ENCODE measurements at regions not wholly inside any gene's neighbourhood (a gene's known extent, or its start where the extent isn't known, plus 50 kb on each side); places are given as distances from the start of the nearest gene placed in this dataset.

DNA sequence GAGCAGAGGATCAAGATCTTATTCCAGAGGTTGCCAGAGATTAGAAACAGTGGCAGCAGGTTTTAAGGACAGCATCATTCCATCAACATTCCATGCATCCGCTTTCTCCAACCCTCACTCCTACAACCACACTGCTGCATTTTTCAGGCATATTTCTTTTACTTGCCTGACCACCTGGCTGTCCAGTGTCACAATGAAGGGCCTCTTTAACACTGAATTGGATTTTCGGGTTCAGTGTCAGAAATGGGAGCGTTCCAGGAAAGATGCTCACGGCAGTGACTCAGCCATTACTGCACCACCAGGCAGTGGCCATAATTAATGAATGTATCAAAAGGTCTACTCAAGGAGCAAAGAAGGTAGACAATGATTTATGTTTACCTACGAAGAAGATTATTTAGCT is 200.4 kb upstream of the ESRRG start:
- Histone ChIP-seq H3K27ac (ENCODE audit: low read depth, low read length, severe bottlenecking) (no peak overlapping the region), H3K36me3 (ENCODE audit: control insufficient read depth, insufficient read depth, low read length) (no peaks in the 10 kb centered on the region), H3K4me3 (ENCODE audit: extremely low read depth, insufficient read depth, low read length, poor library complexity, severe bottlenecking) (no peak overlapping the region), H3K9me3 (ENCODE audit: control insufficient read depth, low read length) (no peaks in the 10 kb centered on the region), H3K4me1 (ENCODE audit: control insufficient read depth, insufficient read depth, low read length, poor library complexity, severe bottlenecking) (no peaks in the 10 kb centered on the region)
- 93 to 100% methylated on average over 3 of the region's 5 CpGs for WGBS, 2 experiments (ENCODE audit: insufficient coverage in 2 of 2)

DNA sequence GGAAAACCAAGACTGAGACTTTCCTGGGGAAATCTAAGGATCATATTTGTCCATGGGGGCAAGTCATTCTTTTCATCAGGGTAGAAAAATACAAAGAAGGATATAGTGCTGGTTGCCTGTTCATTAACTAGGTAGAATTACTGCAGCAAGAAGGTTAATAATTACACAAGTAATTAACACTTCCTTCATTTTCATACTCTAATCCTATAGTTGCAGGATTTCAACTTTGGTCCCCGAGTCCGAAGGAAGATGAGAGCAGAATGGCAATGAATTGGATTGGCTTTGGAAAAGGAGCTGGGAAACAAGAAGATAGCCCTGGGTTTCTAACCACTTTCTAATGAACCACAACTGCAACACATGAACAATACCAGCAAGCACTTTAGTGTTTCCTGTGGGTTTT is 199.2 kb upstream of the ESRRG start:
- no peak overlapping the region for H3K27ac ChIP-seq (ENCODE audit: low read depth, low read length, severe bottlenecking)
- no peaks in the 10 kb centered on the region for H3K4me1 ChIP-seq (ENCODE audit: control insufficient read depth, insufficient read depth, low read length, poor library complexity, severe bottlenecking)
- H3K9me3 ChIP-seq (ENCODE audit: control insufficient read depth, low read length) = no peaks in the 10 kb centered on the region
- H3K4me3 ChIP-seq (ENCODE audit: extremely low read depth, insufficient read depth, low read length, poor library complexity, severe bottlenecking) = no peak overlapping the region
- H3K36me3 ChIP-seq (ENCODE audit: control insufficient read depth, insufficient read depth, low read length) = no peaks in the 10 kb centered on the region
- no CpG with 5 or more reads among the region's 2 CpGs for WGBS, 2 experiments (ENCODE audit: insufficient coverage in 2 of 2)

DNA sequence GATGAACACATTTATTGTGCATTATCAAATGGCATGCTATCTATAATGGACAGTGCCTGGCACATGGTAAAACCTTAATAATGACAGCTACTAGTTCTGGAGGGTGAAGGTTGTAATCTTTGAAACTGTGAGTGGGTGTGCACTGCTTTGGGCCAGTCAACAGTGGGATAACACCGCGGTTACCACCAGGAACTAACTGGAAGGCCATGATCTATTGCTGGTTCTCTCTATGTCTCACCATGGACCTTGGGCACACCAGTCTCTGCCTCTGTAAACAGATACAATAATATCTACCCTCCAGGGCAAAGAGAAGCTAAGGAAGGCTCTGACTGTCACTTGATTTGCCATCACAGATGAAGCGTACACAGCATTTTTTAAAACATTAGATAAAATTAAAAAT is 198.6 kb upstream of the ESRRG start:
- no peak overlapping the region for H3K27ac ChIP-seq (ENCODE audit: low read depth, low read length, severe bottlenecking)
- H3K36me3 ChIP-seq (ENCODE audit: control insufficient read depth, insufficient read depth, low read length) = no peaks in the 10 kb centered on the region

DNA sequence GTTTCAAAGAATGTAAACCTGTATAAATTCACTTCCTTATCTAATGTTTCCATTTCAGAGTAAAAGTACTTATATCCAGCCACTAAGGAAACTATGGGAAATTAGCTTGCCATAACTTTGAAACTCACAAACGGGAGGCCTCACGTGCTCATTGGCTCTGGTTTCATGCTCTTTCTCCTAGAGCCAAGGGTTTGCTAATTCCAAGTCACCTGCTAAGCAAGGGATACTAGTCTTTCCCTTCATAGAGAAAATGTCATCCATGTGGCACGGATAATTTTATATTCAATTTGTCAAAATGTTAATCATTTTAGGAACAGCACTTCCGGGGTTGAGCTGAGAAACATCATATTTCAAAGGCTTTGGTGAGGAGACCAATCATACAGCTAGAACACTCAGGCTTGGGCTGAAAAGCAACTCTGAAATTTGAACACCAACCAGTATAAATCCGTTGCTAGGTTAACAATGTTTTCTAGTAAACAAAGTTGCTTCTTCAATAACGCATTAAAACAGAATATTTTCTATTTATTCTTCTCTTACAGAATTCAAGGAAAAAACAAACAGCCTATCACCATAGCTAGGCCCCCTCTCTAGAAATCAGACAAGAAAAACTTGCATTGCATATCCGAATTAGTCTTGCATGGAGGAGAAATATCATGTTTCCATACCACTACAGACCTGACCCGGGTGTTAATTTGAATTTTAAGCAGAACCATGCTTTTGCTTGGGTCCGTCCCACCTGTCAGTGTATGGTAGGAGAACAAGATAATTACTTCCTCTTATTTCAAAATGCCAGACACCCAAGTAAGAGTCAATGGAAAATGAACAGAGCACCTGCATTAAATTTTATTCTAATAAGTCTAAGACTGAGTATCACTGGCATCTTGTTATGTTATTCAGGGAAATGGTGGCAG is 196.1 kb upstream of the ESRRG start:
- 90 to 98% methylated on average over 4 to 6 of the region's 9 CpGs for WGBS, 2 experiments (ENCODE audit: insufficient coverage in 2 of 2)
- Histone ChIP-seq H3K36me3 (ENCODE audit: control insufficient read depth, insufficient read depth, low read length) (no peaks in the 10 kb centered on the region), H3K4me3 (ENCODE audit: extremely low read depth, insufficient read depth, low read length, poor library complexity, severe bottlenecking) (no peak overlapping the region), H3K9me3 (ENCODE audit: control insufficient read depth, low read length) (no peaks in the 10 kb centered on the region), H3K27ac (ENCODE audit: low read depth, low read length, severe bottlenecking) (no peak overlapping the region), H3K4me1 (ENCODE audit: control insufficient read depth, insufficient read depth, low read length, poor library complexity, severe bottlenecking) (no peaks in the 10 kb centered on the region)

More for the DNA sequence above, 198.6 kb upstream of the ESRRG start:
- WGBS, 2 experiments (ENCODE audit: insufficient coverage in 2 of 2) = 100% methylated on average over 2 of the region's 3 CpGs
- no peaks in the 10 kb centered on the region for H3K4me1 ChIP-seq (ENCODE audit: control insufficient read depth, insufficient read depth, low read length, poor library complexity, severe bottlenecking)
- no peaks in the 10 kb centered on the region for H3K9me3 ChIP-seq (ENCODE audit: control insufficient read depth, low read length)
- no peak overlapping the region for H3K4me3 ChIP-seq (ENCODE audit: extremely low read depth, insufficient read depth, low read length, poor library complexity, severe bottlenecking)

DNA sequence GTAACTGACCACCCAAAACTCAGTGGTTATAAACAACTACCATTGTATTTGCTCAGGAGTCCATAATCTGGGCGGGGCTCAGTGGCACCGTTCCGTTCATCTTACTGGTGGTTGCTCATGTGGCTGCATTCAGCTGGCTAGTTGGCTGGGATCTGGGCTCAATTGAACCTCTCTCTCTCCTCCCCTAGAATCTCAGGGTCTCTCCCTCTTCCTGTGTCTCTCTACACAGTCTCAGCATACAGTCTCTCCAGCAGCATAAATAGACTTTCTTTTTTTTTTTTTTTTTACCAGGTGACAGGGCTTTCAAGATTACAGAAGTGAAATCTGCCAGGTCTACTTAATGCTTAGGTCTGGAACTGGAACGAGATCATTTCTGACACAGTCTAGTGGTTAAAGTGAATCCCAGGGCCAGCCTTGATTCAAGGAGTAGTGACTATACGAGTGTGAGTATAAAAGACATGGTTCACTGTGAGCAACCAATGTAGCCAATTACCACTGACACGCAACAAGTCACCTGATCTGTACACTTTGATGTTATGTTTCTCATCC is 193.7 kb upstream of the ESRRG start:
- WGBS, 2 experiments (ENCODE audit: insufficient coverage in 2 of 2) = 95 to 98% methylated on average over 5 to 6 of the region's 6 CpGs
- no peaks in the 10 kb centered on the region for H3K9me3 ChIP-seq (ENCODE audit: control insufficient read depth, low read length)
- H3K27ac ChIP-seq (ENCODE audit: low read depth, low read length, severe bottlenecking) = no peak overlapping the region
- no peak overlapping the region for H3K4me3 ChIP-seq (ENCODE audit: extremely low read depth, insufficient read depth, low read length, poor library complexity, severe bottlenecking)
- no peaks in the 10 kb centered on the region for H3K36me3 ChIP-seq (ENCODE audit: control insufficient read depth, insufficient read depth, low read length)
- no peaks in the 10 kb centered on the region for H3K4me1 ChIP-seq (ENCODE audit: control insufficient read depth, insufficient read depth, low read length, poor library complexity, severe bottlenecking)

DNA sequence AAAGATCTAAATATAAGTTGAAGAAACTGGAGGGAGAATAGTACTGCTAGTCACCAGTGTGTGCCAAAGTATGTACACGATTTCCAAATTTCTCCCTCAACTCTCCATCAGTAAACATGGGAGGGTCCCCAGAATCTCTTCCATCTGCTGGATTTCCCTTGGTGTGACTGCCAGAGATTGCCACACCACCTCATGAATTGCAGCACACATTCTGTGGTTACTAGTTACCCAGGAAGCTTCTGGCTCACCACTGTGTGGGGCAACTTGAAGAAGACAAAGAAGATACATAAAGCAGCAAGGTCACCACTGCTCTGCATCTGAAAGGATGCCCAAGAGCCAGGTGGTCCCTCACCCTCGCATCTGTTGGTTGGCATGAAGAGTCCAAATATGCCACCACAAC is 191.7 kb upstream of the ESRRG start:
- 100% methylated on average over 1 of the region's 2 CpGs for WGBS, 2 experiments (ENCODE audit: insufficient coverage in 2 of 2)
- H3K4me1 ChIP-seq (ENCODE audit: control insufficient read depth, insufficient read depth, low read length, poor library complexity, severe bottlenecking) = no peaks in the 10 kb centered on the region
- no peaks in the 10 kb centered on the region for H3K36me3 ChIP-seq (ENCODE audit: control insufficient read depth, insufficient read depth, low read length)

DNA sequence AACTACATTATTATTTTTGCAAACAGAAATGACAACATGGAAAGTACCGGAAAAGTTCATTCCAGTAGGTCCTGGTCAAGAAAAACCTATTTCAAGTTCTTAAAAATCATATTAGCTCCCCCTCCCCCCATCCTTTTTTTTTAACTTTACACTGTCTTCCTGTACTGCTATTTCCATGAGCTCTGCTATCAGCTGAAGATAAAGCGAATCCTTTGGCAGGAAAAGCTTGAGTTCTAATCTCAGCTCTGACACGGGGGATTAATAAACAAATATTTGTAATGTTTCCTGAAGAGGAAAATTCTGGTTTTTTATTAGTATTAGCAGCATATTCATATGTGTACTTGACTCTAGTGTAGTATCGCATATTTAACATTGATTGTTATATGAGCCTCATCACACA is 190.7 kb upstream of the ESRRG start:
- H3K9me3 ChIP-seq (ENCODE audit: control insufficient read depth, low read length) = no peaks in the 10 kb centered on the region
- H3K4me1 ChIP-seq (ENCODE audit: control insufficient read depth, insufficient read depth, low read length, poor library complexity, severe bottlenecking) = no peaks in the 10 kb centered on the region
- no peaks in the 10 kb centered on the region for H3K36me3 ChIP-seq (ENCODE audit: control insufficient read depth, insufficient read depth, low read length)
- H3K27ac ChIP-seq (ENCODE audit: low read depth, low read length, severe bottlenecking) = no peak overlapping the region
- no peak overlapping the region for H3K4me3 ChIP-seq (ENCODE audit: extremely low read depth, insufficient read depth, low read length, poor library complexity, severe bottlenecking)
- 83 to 100% methylated on average over 1 to 2 of the region's 4 CpGs for WGBS, 2 experiments (ENCODE audit: insufficient coverage in 2 of 2)

More for the DNA sequence above, 191.7 kb upstream of the ESRRG start:
- Histone ChIP-seq H3K9me3 (ENCODE audit: control insufficient read depth, low read length) (no peaks in the 10 kb centered on the region), H3K4me3 (ENCODE audit: extremely low read depth, insufficient read depth, low read length, poor library complexity, severe bottlenecking) (no peak overlapping the region), H3K27ac (ENCODE audit: low read depth, low read length, severe bottlenecking) (no peak overlapping the region)

DNA sequence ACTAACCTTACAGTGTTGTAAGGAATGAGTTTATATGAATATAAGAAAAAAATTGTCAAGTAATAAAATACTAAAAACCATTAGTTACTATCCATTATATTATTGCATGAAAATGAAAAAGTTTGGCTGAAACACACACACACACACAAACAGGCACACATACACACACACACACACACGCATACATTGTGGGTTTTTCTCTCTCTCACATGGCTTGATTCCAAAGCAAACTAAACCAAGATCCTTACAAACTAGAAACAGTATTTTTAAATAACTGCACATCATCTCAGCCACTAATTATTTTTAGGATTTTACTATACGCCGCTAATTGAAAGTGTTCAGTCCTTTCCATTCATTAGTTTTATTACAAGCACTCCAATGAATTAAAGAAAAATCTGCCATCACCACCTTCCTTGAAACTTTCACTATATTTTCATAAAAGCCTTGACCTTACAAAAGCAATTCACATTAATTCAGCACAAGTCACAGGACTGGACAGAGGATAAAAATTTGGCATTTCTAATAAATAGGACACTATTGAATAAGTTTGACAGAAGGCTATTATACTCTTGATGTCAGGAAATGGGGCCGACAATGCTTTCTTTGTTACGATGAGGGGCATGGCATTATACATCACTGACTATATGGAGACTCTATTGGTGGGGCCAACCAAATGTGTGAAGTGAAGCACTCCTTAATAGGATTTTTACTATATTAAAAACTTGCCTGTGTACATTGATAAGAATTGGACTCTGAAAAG is 187.0 kb upstream of the ESRRG start:
- WGBS, 2 experiments (ENCODE audit: insufficient coverage in 2 of 2) = 84 to 92% methylated on average over 2 to 3 of the region's 5 CpGs

DNA sequence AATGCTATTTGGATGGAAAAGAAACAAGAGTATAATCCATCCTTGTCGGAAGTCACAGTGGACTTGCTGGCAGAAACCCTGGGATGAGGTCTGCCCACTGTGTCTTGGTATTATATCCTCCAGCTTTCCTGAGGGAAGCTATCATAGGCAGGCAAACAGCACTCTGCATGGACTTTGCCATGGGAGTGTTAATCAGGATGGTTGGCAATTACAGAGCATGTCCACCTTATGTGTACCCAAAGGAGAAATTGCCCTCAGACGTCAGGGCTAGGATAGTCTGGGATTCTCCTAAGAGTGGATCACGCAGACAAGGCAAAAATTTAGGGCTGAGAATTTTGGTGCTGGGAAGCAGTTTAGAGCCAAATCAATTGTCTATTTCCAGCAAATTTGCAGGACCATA is 184.9 kb upstream of the ESRRG start:
- 94 to 100% methylated on average over 3 of the region's 3 CpGs for WGBS, 2 experiments (ENCODE audit: insufficient coverage in 2 of 2)
- Histone ChIP-seq H3K4me1 (ENCODE audit: control insufficient read depth, insufficient read depth, low read length, poor library complexity, severe bottlenecking) (peaks cover 25% of the 10 kb centered on the region), H3K27ac (ENCODE audit: low read depth, low read length, severe bottlenecking) (no peak overlapping the region), H3K4me3 (ENCODE audit: extremely low read depth, insufficient read depth, low read length, poor library complexity, severe bottlenecking) (no peak overlapping the region), H3K9me3 (ENCODE audit: control insufficient read depth, low read length) (no peaks in the 10 kb centered on the region), H3K36me3 (ENCODE audit: control insufficient read depth, insufficient read depth, low read length) (no peaks in the 10 kb centered on the region)

More for the DNA sequence above, 187.0 kb upstream of the ESRRG start:
- Histone ChIP-seq H3K36me3 (ENCODE audit: control insufficient read depth, insufficient read depth, low read length) (no peaks in the 10 kb centered on the region), H3K27ac (ENCODE audit: low read depth, low read length, severe bottlenecking) (no peak overlapping the region), H3K9me3 (ENCODE audit: control insufficient read depth, low read length) (no peaks in the 10 kb centered on the region), H3K4me3 (ENCODE audit: extremely low read depth, insufficient read depth, low read length, poor library complexity, severe bottlenecking) (no peak overlapping the region), H3K4me1 (ENCODE audit: control insufficient read depth, insufficient read depth, low read length, poor library complexity, severe bottlenecking) (peaks cover 7% of the 10 kb centered on the region)

DNA sequence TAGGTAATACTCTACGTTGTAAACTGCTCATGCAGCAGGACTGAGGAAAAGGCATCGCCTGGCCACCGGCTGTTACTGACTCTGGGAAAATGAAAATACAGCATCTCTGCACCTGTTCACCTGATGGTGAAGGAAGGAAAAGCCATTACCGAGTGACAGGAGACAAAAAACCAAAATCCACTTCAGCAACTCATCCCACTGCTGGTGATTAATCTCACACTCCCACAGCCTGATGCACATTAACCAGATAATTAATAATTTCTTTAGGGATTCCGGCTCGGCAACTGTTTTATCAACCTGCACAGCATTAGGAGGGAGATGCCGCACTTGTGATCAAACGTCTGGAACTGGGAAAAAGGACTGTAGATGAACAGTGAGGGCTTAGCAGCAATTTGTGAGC is 183.9 kb upstream of the ESRRG start:
- no peaks in the 10 kb centered on the region for H3K36me3 ChIP-seq (ENCODE audit: control insufficient read depth, insufficient read depth, low read length)
- no peak overlapping the region for H3K27ac ChIP-seq (ENCODE audit: low read depth, low read length, severe bottlenecking)
- 90 to 91% methylated on average over 7 of the region's 8 CpGs for WGBS, 2 experiments (ENCODE audit: insufficient coverage in 2 of 2)
- peaks cover 32% of the 10 kb centered on the region for H3K4me1 ChIP-seq (ENCODE audit: control insufficient read depth, insufficient read depth, low read length, poor library complexity, severe bottlenecking)
- H3K4me3 ChIP-seq (ENCODE audit: extremely low read depth, insufficient read depth, low read length, poor library complexity, severe bottlenecking) = no peak overlapping the region
- no peaks in the 10 kb centered on the region for H3K9me3 ChIP-seq (ENCODE audit: control insufficient read depth, low read length)
